ENCODE measurements at regions not wholly inside any gene's neighbourhood (a gene's known extent, or its start where the extent isn't known, plus 50 kb on each side); places are given as distances from the start of the nearest gene placed in this dataset.

DNA sequence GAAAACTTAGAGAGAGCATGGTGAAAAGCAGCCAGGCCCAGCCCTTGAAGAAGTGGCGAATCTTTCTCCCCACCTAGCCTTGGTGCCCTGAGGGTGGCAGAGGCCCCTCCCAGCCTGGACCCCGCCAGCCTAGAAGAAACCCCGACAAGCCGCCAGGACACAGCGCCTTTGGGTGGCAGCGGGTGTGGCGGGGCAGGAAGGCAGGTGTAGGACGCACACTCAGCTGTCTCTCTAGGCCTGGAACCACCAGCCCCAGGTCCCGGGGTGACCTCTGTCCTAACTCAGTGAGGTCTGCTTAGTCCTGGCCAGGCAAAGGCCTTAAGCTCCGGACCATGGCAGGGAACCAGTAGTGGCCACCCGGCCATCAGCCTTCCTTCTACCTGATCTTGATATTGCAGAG is 178.3 kb downstream of the BARX1 start:
- no peak for TF ChIP-seq CTCF (IDR thresholded peaks at IDR 0.05)
- TF ChIP-seq POLR2A (IDR thresholded peaks at IDR 0.05): no peak
